Activated CD8-positive, alpha-beta memory T cell treated with anti-CD3 and anti-CD28 coated beads, Interleukin-2, amount 50 U/mL, for 4 hours (primary cell): ENCODE measurements at regions not wholly inside any gene's neighbourhood (a gene's known extent, or its start where the extent isn't known, plus 50 kb on each side); places are given as distances from the start of the nearest gene placed in this dataset.

ENCODE experiments used
- DNase-seq: peaks from one replicate; pipeline ENCODE4 v3.0.0-alpha.2; 2020

GRCh38 chr16:65783709-65784474 is 582.6 kb upstream of the CDH5 start:
- no peak for DNase-seq

GRCh38 chr16:65782611-65783600 is 583.6 kb upstream of the CDH5 start:
- no peak for DNase-seq

- DNase-seq = no peak
Observed at GRCh38 chr16:65781855-65782254, 584.6 kb upstream of the CDH5 start.

DNA sequence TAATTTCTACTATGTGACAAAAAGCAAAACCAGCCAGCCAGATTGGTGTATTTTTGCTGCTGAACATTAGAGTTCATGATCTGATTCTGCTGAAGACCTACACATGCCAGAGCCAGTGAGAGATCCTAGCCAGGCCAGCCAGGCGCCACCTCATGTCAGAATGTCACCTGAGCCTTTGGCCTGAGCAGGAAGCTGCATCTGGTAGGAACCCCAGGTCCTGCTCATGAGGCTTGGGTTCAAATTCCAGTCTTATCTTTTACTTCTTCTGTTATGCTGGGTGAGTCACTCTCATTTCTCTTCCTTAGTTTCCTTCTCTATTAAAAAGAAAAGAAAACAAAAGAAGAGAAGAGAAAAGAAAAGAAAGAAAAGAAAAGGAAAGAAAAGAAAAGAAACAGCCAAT is 585.1 kb upstream of the CDH5 start:
- DNase-seq = no peak

- DNase-seq = no peak
Observed at GRCh38 chr16:65779201-65779600, 587.3 kb upstream of the CDH5 start.

DNA sequence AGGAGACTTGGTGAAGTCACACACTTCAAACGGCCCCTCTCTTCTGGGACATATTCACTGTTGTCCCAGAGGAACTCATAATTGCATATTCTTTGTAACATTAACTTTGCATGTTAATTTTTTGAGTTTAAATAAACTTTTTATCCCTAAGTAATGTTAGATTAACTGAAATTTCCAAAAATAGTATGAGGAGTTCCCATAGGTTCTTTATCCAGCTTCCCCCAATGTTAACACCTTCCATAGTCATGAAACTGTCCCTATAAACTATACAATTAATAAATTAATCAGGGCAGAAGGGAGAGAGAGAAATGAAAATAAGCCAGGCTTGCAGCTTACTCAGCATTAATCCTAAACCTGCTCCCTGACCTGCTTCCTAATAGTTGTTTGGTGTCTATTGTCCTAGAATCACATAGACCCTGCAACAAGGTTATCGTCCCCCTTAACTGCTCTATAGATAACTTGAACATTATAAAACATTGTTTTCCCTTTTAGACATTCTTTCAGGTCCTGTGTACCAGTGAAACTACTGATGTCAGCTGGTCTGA is 589.8 kb upstream of the CDH5 start:
- DNase-seq = no peak

DNA sequence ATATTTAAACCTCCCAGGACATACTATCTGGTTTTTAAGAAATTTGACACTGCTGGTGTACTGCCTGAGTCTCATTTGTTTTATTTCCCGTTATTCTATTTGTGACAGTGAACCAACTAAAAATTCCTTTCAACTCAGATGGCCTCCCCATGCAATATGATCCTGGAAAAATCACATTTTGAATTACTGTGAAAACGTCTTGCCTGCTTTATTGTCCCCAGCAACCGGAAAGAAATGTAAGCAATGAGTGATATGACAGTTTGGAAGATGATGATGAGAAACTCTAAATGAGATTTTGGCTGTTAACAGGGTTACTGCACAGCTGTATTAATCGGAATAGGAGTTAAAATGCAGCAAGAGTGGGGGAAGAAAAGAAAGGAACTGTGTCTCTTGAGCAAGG is 590.7 kb upstream of the CDH5 start:
- DNase-seq = no peak

DNA sequence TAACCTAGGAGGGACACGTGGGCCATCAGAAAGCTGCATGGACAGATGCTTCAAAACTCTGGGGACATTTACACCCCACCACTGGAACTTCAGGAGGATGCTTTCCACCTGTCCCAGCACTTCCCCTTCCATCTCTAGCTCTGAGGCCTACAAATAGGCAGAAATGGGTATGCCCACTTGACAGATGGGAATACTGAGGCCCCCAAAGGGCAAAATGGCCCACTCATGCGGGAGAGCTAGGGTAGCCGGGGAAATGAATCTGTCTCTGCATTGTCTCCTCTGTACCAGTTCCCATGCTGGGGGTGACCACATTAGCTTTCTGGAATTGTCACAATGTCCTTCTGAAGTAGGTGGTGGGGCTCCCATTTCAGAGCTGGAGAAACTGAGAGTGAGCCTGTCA is 592.1 kb upstream of the CDH5 start:
- no peak for DNase-seq

GRCh38 chr16:65773301-65773874 is 593.1 kb upstream of the CDH5 start:
- no peak for DNase-seq

DNA sequence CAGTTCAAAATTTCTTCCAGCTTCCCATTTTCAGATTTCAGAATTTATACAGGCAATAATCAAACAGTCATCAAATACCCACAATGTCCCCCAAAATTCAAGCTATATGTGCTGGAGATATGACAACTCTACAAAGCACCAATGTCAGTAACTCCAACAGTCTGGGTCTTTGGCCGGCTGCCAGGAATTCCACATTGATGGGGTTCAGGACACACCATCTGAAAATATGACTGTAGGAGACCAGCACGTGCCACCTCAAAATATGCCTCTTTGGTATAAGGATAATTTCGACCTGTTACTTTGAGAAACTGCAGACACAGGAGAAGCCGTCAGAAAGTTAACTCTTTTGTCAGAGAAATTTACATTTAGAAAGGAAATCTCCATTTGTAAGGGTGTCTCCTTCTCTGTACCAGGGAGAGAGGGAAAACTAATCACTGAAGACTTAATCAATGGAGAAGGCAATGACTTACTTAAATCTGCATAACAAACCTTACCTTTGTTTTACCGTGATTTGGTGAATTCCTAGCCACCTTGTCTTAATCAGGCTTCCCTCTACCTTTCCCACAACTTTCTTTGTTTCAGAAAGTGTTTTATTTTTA is 594.3 kb upstream of the CDH5 start:
- no peak for DNase-seq

DNA sequence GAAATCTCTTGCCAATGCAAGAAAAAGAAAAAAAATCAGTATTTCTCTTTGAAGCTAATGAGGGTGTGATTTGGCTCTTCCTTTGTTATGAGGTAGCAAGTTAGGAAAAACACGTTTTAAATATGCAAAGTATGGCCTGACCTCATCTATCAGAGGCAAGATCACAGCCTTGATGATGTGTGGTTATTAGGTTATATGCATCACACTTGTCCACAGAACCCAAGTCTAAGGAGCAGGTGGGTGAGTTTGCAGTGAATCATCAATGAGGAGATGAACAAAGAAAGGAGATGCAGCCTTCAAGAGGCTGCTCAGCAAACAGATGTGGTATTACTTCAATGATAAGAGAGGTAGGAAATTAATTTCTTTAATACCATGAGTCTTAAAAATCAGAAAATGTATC is 594.8 kb upstream of the CDH5 start:
- DNase-seq = no peak

- DNase-seq = no peak
Observed at GRCh38 chr16:65770752-65771151, 595.7 kb upstream of the CDH5 start.

GRCh38 chr16:65769776-65770438 is 596.6 kb upstream of the CDH5 start:
- no peak for DNase-seq

DNA sequence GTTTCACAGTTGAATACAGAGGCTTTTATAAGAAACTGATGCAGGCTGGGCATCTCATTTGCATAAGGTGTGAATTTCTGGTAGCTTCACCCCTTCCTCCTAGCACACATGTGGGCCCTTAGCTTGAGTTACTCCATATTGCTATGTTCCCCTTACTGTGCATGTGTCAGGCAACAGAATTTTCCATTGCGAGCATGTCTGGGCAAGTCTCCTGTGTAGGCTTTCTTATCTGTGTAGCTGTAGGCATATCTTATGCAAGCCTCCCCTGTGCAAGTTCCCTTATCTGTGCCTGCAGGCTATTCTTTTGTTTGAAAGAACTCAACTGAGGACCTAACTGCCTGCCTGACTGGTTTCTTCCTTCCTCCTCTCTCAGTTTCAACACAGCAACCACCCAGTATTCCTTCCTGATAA is 597.4 kb upstream of the CDH5 start:
- DNase-seq = no peak

GRCh38 chr16:65767125-65767524 is 599.4 kb upstream of the CDH5 start:
- no peak for DNase-seq

DNA sequence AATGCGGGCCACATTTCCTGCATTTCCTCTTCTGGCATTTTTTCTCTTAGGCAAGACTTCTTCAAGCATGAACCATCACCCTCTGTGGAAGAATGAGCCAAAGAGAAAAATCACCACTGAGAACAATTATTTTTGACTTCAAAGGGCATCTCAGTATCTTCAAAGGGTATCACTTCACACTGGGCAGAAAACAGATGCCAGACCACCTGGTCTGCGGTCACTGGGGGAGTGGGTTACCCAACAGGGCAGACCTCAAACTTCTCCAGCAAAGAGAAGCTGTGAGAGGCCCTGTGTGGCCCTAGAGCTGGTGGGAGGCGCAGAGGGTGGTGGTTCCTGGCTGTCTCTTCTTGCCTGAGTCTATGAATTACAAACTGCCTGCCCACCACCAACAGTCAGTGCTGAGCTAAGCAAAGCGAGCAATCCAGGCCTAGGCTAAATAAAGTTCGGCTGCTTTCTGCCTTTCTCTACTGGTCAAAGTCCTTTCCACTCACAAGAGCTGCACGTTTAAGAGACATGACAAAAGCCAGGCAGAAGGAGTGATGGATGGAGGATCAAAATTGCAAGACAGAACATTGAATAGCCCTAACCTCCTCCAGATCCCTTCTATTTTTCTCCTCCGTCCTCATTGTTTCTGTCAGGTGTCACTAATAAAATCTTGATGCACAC is 602.7 kb upstream of the CDH5 start:
- DNase-seq = no peak

- DNase-seq = no peak
Observed at GRCh38 chr16:65760874-65761273, 605.6 kb upstream of the CDH5 start.

GRCh38 chr16:65758620-65759019 is 607.9 kb upstream of the CDH5 start:
- no peak for DNase-seq

DNA sequence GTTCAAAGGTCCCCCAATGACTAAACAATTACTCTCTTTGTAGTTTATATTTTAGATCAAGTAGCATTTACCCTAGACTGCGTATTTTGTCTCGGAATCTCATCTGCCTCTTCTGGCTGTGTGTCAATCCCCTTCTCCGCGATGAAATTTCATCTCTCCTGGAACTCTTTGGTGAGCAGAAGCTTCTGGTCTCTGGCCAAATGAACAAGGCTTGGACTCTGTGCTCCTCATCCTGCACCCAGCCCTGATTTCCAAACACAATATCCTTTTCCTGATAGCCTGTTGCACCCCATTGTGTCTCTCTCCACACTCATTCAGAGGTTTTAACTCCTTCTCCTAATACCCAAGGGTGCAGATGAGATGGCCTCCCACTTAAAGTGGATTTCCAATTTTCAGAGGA is 609.4 kb upstream of the CDH5 start:
- no peak for DNase-seq

DNA sequence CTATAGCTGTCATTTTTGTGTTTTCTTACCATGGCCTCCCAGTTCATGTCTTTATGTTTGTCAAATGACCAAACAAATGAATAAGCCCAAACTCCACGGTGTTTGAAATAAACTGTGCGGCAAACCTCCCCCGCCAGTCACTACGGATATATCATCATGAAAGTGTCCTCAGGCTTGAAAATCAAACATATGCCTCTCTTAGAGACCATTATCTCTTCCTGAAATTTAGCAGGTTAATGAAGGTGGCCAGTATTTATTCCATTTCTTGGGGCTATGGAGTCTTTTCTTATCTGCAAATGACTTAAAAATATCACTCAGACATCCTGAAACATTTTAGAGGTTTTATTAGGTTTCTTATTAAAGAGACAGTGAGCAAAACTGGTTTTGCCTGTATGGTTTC is 610.3 kb upstream of the CDH5 start:
- no peak for DNase-seq

DNA sequence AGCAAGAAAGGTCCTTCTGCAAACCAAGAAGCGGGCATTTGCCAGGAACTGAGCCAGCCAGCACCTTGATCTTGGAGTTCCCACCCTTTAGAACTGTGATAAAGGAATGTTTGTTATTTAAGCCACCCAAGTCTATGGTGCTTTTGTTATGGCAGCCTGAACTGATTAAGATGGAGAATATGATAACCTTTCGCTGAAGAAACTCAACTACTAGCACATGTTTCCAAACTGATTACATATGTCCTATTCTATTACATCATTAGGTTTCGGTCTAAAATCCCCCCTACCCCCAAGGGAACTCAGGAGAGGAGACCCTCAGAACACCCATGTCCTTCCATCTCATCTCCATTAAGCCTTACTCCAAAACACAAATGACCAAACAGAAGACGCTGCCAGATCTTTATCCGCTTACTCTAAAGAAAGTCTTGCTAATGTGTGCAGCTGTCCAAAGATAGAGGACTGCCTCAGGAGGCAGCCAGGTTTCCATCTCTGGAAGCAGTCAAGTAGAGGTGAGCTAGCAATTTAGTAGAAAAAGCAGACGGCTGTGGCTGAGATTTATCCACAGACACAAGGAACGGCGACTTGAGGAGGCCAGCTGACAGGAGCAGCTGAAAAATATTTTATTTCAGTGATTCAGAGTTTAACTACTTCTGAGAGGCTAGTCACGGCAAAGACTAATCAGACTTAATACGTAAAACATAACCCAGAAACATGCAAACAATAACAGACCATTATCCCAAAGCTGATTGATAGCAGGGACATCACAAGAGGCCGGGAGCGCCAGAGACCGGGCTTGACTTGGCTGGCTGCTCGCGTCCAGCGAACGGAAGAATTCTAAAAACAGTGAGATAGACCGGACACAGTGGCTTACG is 611.4 kb upstream of the CDH5 start:
- no peak for DNase-seq
